Middle frontal gyrus (tissue), 1 donor: ENCODE measurements at regions not wholly inside any gene's neighbourhood (a gene's known extent, or its start where the extent isn't known, plus 50 kb on each side); places are given as distances from the start of the nearest gene placed in this dataset.

ENCODE experiments used
- DNase-seq: peaks from one replicate; pipeline ENCODE4 v3.0.0-alpha.2; 2015; ENCODE audit warnings: low spot score; ENCODE audit errors: extremely low spot score

- DNase-seq, result no peak
These were observed 2164.8 kb downstream of the LRRC4C start for GRCh38 chr11:39294648-39295047.

- DNase-seq, result no peak
These were observed 2171.4 kb downstream of the LRRC4C start for GRCh38 chr11:39288011-39288410.

DNA sequence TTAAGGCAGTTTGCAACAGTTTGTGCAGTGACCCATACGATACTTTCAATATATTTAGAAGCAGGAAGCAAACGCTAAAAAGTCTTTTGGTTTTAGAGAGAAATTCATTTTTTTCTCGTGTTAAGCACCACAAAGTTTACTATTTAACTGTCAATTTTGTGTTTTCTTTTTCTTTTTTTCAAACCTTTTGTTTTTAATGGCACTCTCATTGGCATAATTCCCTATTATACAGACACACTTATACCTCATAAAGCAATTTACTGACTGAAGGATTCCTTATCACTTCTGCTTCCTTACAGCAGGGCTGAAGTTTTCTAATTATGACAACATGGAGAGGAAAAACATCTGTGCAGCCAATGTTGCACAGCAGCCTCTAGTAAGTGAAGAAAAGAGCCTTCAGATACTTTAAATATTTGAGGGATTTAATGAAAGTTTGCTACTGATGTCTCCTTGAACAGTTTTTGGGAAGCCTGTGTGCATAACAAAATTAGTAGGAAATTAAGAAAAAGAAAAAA lies 2191.2 kb downstream of the LRRC4C start:
- no peak for DNase-seq

GRCh38 chr11:39255648-39256047 lies 2203.8 kb downstream of the LRRC4C start:
- no peak for DNase-seq

DNA sequence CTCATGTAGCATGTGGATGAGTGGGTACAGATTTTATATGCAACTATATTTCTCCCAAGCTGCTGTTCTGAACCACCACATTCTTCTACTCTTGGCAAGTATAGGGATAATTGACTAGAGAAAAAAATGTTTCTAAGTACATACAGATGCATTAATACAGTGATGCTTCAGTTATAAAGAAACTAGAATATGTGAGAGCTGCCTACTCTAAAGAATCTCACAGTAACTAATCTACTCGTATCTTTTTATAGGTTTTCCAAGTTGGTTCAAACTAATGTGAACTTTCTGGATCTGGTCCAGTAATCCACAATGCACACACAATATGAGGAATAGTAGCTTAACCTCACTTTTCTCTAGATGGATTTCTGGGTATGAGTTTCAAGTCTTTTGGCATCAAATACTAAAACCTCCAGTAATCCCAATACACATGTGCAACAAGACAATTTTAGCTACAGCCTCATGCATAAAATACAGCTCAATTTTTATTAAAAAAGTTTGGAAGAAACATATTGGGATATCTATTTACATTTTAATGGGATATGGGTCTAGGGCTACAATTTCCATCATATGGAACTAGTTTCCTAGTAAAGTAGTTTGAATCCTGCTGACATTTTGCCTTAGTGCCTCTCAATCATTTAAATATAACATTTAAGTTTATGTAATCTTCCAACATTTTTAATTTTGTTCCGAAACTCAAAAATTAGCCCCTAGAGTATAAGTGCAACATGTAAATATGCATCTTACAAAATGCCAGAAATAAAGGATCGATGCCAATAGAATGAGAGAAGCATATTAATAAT lies 2209.7 kb downstream of the LRRC4C start:
- DNase-seq, result no peak

DNA sequence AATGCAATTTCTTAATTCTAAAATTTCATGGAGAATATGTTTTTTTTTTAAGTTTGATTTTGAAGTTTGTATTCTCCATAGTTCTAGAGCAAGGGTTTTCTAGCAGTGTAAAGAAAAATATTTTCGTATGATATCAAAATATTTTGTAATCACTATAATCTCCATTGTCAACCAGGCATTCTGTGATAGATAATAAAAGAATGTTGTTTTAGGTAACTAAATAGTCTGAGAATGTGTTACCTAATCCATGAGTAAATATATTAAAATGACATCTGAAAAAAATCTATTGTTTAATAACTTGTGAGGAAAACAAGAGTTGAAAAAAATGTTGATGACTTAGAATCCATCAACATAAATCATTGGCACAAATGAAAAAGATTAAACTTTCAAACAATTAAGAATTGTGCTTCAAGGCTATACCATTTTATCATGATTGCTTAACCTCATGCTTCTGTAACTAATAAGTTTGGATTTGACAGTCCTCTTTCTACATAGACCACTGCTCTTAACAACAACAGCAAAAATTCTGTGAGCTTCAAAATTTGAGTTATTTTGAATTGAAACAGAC lies 2211.8 kb downstream of the LRRC4C start:
- DNase-seq, result no peak

- no peak for DNase-seq
These were observed 2219.9 kb downstream of the LRRC4C start for GRCh38 chr11:39239553-39239952.

GRCh38 chr11:39236916-39237315 lies 2222.5 kb downstream of the LRRC4C start:
- no peak for DNase-seq

DNA sequence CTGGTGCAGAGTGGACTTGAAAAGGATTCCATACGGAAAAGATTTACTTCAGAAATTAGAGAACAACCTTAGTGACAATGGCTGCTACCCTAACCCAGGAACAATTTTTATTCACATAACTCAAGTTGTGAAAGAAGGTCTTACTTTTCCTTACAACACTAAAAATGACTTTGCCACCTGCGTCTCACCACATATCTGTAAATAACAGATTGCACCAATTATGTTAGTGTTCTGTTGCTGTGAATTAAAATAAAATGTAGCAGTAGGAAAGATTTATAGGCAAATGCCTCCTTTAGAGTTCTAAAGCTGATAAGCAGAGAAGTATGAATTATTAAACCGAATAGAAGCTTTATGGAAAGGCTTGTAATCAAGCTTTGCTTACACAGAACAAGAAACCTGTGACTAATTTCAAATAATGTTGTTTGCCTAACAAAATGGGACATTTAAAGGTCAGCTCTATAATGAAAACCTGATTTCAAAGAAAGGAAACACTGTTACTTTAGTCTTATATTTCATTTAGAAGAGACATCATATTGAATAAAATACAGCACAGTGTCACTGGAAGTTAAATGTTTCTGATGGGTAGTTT lies 2237.8 kb downstream of the LRRC4C start:
- no peak for DNase-seq

DNA sequence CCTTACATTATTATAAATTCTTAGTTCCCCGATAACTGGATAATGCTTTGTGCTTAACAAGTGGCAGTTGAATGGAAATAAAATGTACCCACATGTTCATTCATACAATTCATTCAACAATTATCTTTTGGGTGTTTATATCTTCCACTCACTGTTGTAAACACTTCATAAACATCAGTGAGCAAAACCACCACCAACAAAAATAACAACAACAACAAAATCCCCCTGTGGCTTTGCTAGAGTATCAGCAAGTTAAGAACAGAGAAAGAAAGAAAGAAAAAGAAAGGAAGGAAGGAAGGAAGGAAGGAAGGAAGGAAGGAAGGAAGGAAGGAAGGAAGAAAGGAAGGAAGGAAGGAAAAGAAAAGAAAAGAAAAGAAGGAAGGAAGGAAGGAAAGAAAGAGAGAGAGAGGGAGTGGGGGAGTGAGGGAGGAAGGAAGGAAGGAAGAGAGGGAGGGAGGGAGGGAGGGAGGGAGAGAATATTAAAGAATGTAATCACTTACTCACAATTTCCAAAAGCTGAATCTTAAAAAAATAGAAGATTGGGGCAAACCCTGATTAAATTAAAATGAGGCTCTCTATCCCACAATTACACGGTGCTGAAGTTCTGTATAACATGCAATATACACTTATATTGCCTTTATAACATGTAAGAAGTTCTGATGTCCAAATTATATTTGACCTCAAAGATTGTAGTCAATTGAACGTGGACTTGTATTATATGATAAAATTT lies 2238.8 kb downstream of the LRRC4C start:
- DNase-seq, result no peak

DNA sequence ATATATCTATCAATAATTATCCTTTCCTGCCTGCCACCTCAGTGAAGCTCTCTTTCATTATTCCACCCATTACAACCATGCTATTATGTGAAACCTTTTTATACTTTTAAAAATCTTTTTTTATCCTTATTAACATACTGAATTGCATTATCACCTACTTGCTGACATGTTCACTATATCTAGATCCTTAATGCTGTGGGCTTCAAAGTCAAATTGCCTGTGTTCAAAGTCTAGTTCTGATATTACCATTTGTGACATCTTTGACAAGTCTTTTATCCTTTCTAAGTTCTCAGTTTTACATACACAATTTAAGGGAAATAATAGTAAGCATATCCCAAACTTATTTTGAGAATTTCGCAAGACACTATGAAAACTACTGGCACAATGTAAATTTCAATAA lies 2239.4 kb downstream of the LRRC4C start:
- DNase-seq, result no peak

DNA sequence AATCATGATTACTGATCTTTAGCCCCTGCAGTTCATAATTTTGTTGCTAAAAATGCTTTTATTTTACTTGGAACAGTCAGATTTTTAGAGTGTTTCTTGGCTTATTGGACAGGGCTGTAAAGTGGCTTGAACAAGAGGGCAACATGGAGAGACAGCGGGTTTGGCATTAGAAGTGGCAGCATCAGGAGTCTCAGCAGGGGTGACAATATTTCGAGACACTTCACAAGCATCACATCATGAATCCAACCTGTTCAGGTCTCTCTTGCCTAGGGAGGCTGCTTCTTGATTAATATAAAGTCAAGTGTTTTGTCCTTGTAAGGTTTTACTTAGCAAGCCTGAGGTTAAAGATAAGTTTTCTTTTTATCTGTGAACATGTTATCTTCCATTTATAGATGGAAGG lies 2249.5 kb downstream of the LRRC4C start:
- DNase-seq, result no peak

DNA sequence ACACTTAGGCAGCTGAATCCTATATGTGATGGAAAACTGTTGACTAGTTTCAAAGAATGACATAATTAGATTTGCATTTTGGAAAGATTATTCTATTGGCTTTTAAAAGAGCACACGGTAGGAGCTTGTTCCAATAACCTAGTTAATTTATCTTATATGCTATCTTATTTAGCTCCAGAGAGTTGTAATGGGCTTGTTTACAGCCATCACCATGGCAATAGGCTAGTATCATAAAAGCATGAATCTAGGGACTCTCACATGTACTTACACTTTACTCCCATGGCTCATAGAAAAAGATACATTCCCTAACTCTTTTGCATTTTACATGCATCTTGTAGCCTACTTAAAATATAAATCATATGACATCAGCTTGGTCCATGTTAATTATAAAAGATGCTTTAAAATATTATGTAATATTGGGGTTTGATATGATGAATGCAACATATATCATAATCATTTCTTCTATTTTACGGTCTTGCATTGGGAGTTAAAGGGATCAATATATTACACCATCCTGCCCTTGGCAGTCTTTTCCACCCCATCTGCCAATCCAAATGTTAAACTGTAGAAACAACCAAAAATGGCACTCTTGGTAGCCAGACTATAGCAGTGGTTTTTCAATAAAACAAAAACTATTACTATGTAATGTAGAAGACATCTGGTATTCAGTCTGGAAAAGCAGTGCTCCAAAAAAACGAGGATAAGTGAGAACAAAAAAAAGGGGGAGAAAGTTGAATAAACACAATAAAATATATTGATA lies 2254.0 kb downstream of the LRRC4C start:
- DNase-seq, result no peak

- no peak for DNase-seq
These were observed 2266.8 kb downstream of the LRRC4C start for GRCh38 chr11:39192671-39193070.

DNA sequence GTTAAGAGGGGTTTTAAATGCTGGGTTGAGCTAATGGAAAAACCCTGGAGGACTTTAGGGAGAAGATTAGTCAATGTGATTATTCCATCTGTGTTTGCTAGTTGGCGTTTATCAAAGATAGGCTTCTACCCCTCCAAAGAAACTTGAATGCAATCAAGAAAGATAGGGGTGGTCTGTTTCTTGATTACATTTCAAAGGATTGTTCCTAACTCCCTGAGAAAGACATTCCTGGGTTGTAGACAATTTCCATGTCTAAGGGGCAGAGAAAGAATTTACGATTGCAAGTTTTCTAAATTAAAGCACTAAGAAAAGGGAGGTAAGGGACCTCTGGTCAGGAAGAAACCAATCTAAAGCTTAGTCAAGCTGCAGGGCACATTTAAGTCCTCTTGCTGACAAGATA lies 2268.7 kb downstream of the LRRC4C start:
- no peak for DNase-seq

GRCh38 chr11:39177678-39178077 lies 2281.8 kb downstream of the LRRC4C start:
- no peak for DNase-seq

- DNase-seq, result no peak
These were observed 2284.5 kb downstream of the LRRC4C start for GRCh38 chr11:39174965-39175364.

- DNase-seq, result no peak
These were observed 2285.3 kb downstream of the LRRC4C start for GRCh38 chr11:39174196-39174595.

- no peak for DNase-seq
These were observed 2294.4 kb downstream of the LRRC4C start for GRCh38 chr11:39165021-39165420.

DNA sequence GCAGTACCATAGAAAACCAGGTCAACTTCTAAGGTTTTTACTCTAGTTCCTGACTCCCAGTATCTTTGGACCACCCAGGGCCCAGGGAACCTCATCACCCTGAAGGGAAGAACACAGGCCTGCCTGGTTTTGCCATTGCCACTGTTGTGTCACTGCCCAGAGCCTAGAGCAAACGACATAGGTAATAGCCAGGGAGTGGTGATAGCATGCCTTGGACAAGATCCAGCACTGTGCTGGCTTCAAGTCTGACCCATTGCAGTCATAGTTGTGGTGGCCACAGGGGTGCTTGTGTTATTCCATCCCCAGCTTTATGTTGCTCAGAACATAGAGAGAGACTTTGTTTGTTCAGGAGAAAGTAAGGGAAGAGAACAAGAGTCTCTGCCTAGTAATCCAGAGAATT lies 2310.2 kb downstream of the LRRC4C start:
- DNase-seq, result no peak

GRCh38 chr11:39145346-39145745 lies 2314.1 kb downstream of the LRRC4C start:
- DNase-seq, result no peak
